ENCODE measurements at regions not wholly inside any gene's neighbourhood (a gene's known extent, or its start where the extent isn't known, plus 50 kb on each side); places are given as distances from the start of the nearest gene placed in this dataset.

- no peaks in the 10 kb centered on the region for H3K9me3 Mint-ChIP-seq
- H3K27ac Mint-ChIP-seq, result no peak overlapping the region
- H3K4me3 Mint-ChIP-seq (ENCODE audit: low read depth), result no peak overlapping the region
- intact Hi-C loops (cut with micrococcal nuclease), result no loop called here
- H3K36me3 Mint-ChIP-seq (ENCODE audit: low read depth), result no peaks in the 10 kb centered on the region
- peaks cover 6% of the 10 kb centered on the region for H3K4me1 Mint-ChIP-seq (ENCODE audit: low read depth)
- H3K27me3 Mint-ChIP-seq (ENCODE audit: low read depth), result peaks cover under 1% of the 10 kb centered on the region
- no peak for DNase-seq (ENCODE audit: low spot score)
Measured at GRCh38 chr20:9981829-9982228, 53.0 kb upstream of the ANKEF1 start.

- peak; percentile 20 for DNase-seq (ENCODE audit: low spot score)
- Mint-ChIP-seq H3K4me1 (ENCODE audit: low read depth) (peaks cover 6% of the 10 kb centered on the region), H3K27me3 (ENCODE audit: low read depth) (peaks cover 9% of the 10 kb centered on the region), H3K36me3 (ENCODE audit: low read depth) (no peaks in the 10 kb centered on the region), H3K4me3 (ENCODE audit: low read depth) (no peak overlapping the region), H3K9me3 (no peaks in the 10 kb centered on the region), H3K27ac (no peak overlapping the region)
- intact Hi-C loops (cut with micrococcal nuclease), result loop anchor here (1.0 to 10.0 kb wide), 7 partner anchors 194 to 696 kb away; partner anchors contain the start of gene JAG1
Measured at GRCh38 chr20:9978397-9979004, 56.3 kb upstream of the ANKEF1 start.

- H3K4me3 Mint-ChIP-seq (ENCODE audit: low read depth), result no peak overlapping the region
- peaks cover 10% of the 10 kb centered on the region for H3K27me3 Mint-ChIP-seq (ENCODE audit: low read depth)
- H3K9me3 Mint-ChIP-seq, result no peaks in the 10 kb centered on the region
- no peak overlapping the region for H3K27ac Mint-ChIP-seq
- no peaks in the 10 kb centered on the region for H3K36me3 Mint-ChIP-seq (ENCODE audit: low read depth)
- peaks cover 6% of the 10 kb centered on the region for H3K4me1 Mint-ChIP-seq (ENCODE audit: low read depth)
- no peak for DNase-seq (ENCODE audit: low spot score)
- intact Hi-C loops (cut with micrococcal nuclease), result loop anchor here (1.0 to 10.0 kb wide), 8 partner anchors 113 to 697 kb away; partner anchors contain the start of gene JAG1
Measured at GRCh38 chr20:9977629-9978028, 57.2 kb upstream of the ANKEF1 start.

GRCh38 chr20:9974324-9974723, 60.5 kb upstream of the ANKEF1 start:
- DNase-seq (ENCODE audit: low spot score), result no peak
- H3K36me3 Mint-ChIP-seq (ENCODE audit: low read depth), result no peaks in the 10 kb centered on the region
- intact Hi-C loops (cut with micrococcal nuclease), result loop anchor here (10.0 kb wide), 2 partner anchors 540 to 700 kb away; partner anchors contain the start of gene JAG1

GRCh38 chr20:9971746-9972145, 63.0 kb upstream of the ANKEF1 start:
- Mint-ChIP-seq H3K4me1 (ENCODE audit: low read depth) (no peaks in the 10 kb centered on the region), H3K27me3 (ENCODE audit: low read depth) (peaks cover 12% of the 10 kb centered on the region), H3K36me3 (ENCODE audit: low read depth) (no peaks in the 10 kb centered on the region), H3K9me3 (no peaks in the 10 kb centered on the region), H3K27ac (no peak overlapping the region), H3K4me3 (ENCODE audit: low read depth) (no peak overlapping the region)
- DNase-seq (ENCODE audit: low spot score), result no peak
- intact Hi-C loops (cut with micrococcal nuclease), result loop anchor here (10.0 kb wide), 2 partner anchors 543 to 703 kb away; partner anchors contain the start of gene JAG1

More at GRCh38 chr20:9974324-9974723, 60.5 kb upstream of the ANKEF1 start:
- peaks cover 11% of the 10 kb centered on the region for H3K27me3 Mint-ChIP-seq (ENCODE audit: low read depth)
- no peak overlapping the region for H3K27ac Mint-ChIP-seq
- no peaks in the 10 kb centered on the region for H3K9me3 Mint-ChIP-seq
- H3K4me1 Mint-ChIP-seq (ENCODE audit: low read depth), result peaks cover 6% of the 10 kb centered on the region
- H3K4me3 Mint-ChIP-seq (ENCODE audit: low read depth), result no peak overlapping the region

GRCh38 chr20:9969626-9970025, 65.2 kb upstream of the ANKEF1 start:
- H3K4me1 Mint-ChIP-seq (ENCODE audit: low read depth), result no peaks in the 10 kb centered on the region
- H3K36me3 Mint-ChIP-seq (ENCODE audit: low read depth), result no peaks in the 10 kb centered on the region
- no peak overlapping the region for H3K4me3 Mint-ChIP-seq (ENCODE audit: low read depth)
- H3K9me3 Mint-ChIP-seq, result no peaks in the 10 kb centered on the region
- intact Hi-C loops (cut with micrococcal nuclease), result loop anchor here (5.0 to 10.0 kb wide), 3 partner anchors 352 to 705 kb away; partner anchors contain the start of gene JAG1
- no peak for DNase-seq (ENCODE audit: low spot score)
- H3K27me3 Mint-ChIP-seq (ENCODE audit: low read depth), result peaks cover 4% of the 10 kb centered on the region
- no peak overlapping the region for H3K27ac Mint-ChIP-seq

GRCh38 chr20:9968015-9968414, 66.8 kb upstream of the ANKEF1 start:
- no peak overlapping the region for H3K27ac Mint-ChIP-seq
- no peaks in the 10 kb centered on the region for H3K9me3 Mint-ChIP-seq
- no peaks in the 10 kb centered on the region for H3K4me1 Mint-ChIP-seq (ENCODE audit: low read depth)
- no peak for DNase-seq (ENCODE audit: low spot score)
- intact Hi-C loops (cut with micrococcal nuclease), result loop anchor here (5.0 kb wide), 1 partner anchor 351 kb away; no protein-coding TSS in a partner anchor
- peaks cover 4% of the 10 kb centered on the region for H3K27me3 Mint-ChIP-seq (ENCODE audit: low read depth)
- H3K4me3 Mint-ChIP-seq (ENCODE audit: low read depth), result no peak overlapping the region
- H3K36me3 Mint-ChIP-seq (ENCODE audit: low read depth), result no peaks in the 10 kb centered on the region

GRCh38 chr20:9966966-9967365, 67.8 kb upstream of the ANKEF1 start:
- Mint-ChIP-seq H3K9me3 (no peaks in the 10 kb centered on the region), H3K27me3 (ENCODE audit: low read depth) (peaks cover 2% of the 10 kb centered on the region)

GRCh38 chr20:9963029-9963428, 71.8 kb upstream of the ANKEF1 start:
- H3K9me3 Mint-ChIP-seq, result no peaks in the 10 kb centered on the region
- no peaks in the 10 kb centered on the region for H3K4me1 Mint-ChIP-seq (ENCODE audit: low read depth)
- H3K27me3 Mint-ChIP-seq (ENCODE audit: low read depth), result peaks cover 2% of the 10 kb centered on the region
- no peak overlapping the region for H3K4me3 Mint-ChIP-seq (ENCODE audit: low read depth)
- H3K36me3 Mint-ChIP-seq (ENCODE audit: low read depth), result no peaks in the 10 kb centered on the region
- intact Hi-C loops (cut with micrococcal nuclease), result no loop called here
- DNase-seq (ENCODE audit: low spot score), result no peak
- H3K27ac Mint-ChIP-seq, result no peak overlapping the region

More at GRCh38 chr20:9966966-9967365, 67.8 kb upstream of the ANKEF1 start:
- no peaks in the 10 kb centered on the region for H3K4me1 Mint-ChIP-seq (ENCODE audit: low read depth)
- no peak overlapping the region for H3K4me3 Mint-ChIP-seq (ENCODE audit: low read depth)
- no peak overlapping the region for H3K27ac Mint-ChIP-seq
- no peak for DNase-seq (ENCODE audit: low spot score)
- H3K36me3 Mint-ChIP-seq (ENCODE audit: low read depth), result no peaks in the 10 kb centered on the region
- intact Hi-C loops (cut with micrococcal nuclease), result loop anchor here (5.0 kb wide), 1 partner anchor 350 kb away; no protein-coding TSS in a partner anchor

- Mint-ChIP-seq H3K4me3 (ENCODE audit: low read depth) (no peak overlapping the region), H3K27me3 (ENCODE audit: low read depth) (no peaks in the 10 kb centered on the region), H3K4me1 (ENCODE audit: low read depth) (no peaks in the 10 kb centered on the region), H3K27ac (no peak overlapping the region), H3K9me3 (no peaks in the 10 kb centered on the region), H3K36me3 (ENCODE audit: low read depth) (no peaks in the 10 kb centered on the region)
- intact Hi-C loops (cut with micrococcal nuclease), result no loop called here
- no peak for DNase-seq (ENCODE audit: low spot score)
Measured at GRCh38 chr20:9958693-9959092, 76.1 kb upstream of the ANKEF1 start.

- Mint-ChIP-seq H3K27me3 (ENCODE audit: low read depth) (no peaks in the 10 kb centered on the region), H3K9me3 (no peaks in the 10 kb centered on the region), H3K4me1 (ENCODE audit: low read depth) (no peaks in the 10 kb centered on the region), H3K4me3 (ENCODE audit: low read depth) (no peak overlapping the region), H3K27ac (no peak overlapping the region), H3K36me3 (ENCODE audit: low read depth) (no peaks in the 10 kb centered on the region)
- intact Hi-C loops (cut with micrococcal nuclease), result no loop called here
- DNase-seq (ENCODE audit: low spot score), result no peak
Measured at GRCh38 chr20:9955646-9956045, 79.1 kb upstream of the ANKEF1 start.

- Mint-ChIP-seq H3K27me3 (ENCODE audit: low read depth) (no peaks in the 10 kb centered on the region), H3K9me3 (no peaks in the 10 kb centered on the region), H3K4me3 (ENCODE audit: low read depth) (no peak overlapping the region), H3K27ac (no peak overlapping the region), H3K4me1 (ENCODE audit: low read depth) (no peaks in the 10 kb centered on the region), H3K36me3 (ENCODE audit: low read depth) (no peaks in the 10 kb centered on the region)
- DNase-seq (ENCODE audit: low spot score), result no peak
- intact Hi-C loops (cut with micrococcal nuclease), result no loop called here
Measured at GRCh38 chr20:9949563-9949962, 85.2 kb upstream of the ANKEF1 start.

GRCh38 chr20:9945408-9945807, 89.4 kb upstream of the ANKEF1 start:
- Mint-ChIP-seq H3K27me3 (ENCODE audit: low read depth) (no peaks in the 10 kb centered on the region), H3K36me3 (ENCODE audit: low read depth) (no peaks in the 10 kb centered on the region), H3K4me1 (ENCODE audit: low read depth) (no peaks in the 10 kb centered on the region), H3K4me3 (ENCODE audit: low read depth) (no peak overlapping the region), H3K9me3 (no peaks in the 10 kb centered on the region), H3K27ac (no peak overlapping the region)
- DNase-seq (ENCODE audit: low spot score), result no peak
- intact Hi-C loops (cut with micrococcal nuclease), result no loop called here
